D721Med (cell line): ENCODE measurements at regions not wholly inside any gene's neighbourhood (a gene's known extent, or its start where the extent isn't known, plus 50 kb on each side); places are given as distances from the start of the nearest gene placed in this dataset.

Experiments
- DNase-seq: peaks from one replicate; pipeline ENCODE4 v3.0.0; 2011; ENCODE audit warnings: low spot score; ENCODE audit not compliant: insufficient read length
- FAIRE-seq: peaks from 2 replicates; lab custom pipeline; 2011; peaks lifted over from hg19 to GRCh38; lab: Jason Lieb, UNC
- TF ChIP-seq, protein P1 (sequence below): IDR thresholded peaks from 2 replicates; pipeline ENCODE4 v1.5.1; 2012; ENCODE audit warnings: mild to moderate bottlenecking, control low read depth; ENCODE audit not compliant: insufficient read depth; ENCODE audit errors: missing control alignments

DNA sequence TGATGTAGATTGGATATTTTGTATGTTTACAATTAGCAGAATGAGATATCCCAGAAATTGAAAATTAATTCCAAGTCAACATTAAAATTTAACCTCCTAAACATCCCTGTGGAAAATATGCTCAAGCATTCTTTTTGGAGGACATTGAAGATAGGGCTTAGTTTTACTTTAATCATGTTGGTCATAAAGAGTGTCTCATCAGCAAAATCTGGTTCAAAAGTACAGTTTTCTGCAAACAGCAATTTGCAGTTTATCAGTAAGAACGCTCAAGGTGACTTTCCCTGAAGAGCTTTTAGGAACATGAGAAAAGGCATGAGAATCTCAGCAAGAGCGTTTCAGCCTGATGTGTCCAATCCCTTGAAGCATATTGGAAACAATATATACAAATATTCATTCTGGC is 889.8 kb downstream of the CENPC start:
- no peak for FAIRE-seq
- TF ChIP-seq, protein P1, sequence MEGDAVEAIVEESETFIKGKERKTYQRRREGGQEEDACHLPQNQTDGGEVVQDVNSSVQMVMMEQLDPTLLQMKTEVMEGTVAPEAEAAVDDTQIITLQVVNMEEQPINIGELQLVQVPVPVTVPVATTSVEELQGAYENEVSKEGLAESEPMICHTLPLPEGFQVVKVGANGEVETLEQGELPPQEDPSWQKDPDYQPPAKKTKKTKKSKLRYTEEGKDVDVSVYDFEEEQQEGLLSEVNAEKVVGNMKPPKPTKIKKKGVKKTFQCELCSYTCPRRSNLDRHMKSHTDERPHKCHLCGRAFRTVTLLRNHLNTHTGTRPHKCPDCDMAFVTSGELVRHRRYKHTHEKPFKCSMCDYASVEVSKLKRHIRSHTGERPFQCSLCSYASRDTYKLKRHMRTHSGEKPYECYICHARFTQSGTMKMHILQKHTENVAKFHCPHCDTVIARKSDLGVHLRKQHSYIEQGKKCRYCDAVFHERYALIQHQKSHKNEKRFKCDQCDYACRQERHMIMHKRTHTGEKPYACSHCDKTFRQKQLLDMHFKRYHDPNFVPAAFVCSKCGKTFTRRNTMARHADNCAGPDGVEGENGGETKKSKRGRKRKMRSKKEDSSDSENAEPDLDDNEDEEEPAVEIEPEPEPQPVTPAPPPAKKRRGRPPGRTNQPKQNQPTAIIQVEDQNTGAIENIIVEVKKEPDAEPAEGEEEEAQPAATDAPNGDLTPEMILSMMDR, result no peak
- DNase-seq, result no peak

DNA sequence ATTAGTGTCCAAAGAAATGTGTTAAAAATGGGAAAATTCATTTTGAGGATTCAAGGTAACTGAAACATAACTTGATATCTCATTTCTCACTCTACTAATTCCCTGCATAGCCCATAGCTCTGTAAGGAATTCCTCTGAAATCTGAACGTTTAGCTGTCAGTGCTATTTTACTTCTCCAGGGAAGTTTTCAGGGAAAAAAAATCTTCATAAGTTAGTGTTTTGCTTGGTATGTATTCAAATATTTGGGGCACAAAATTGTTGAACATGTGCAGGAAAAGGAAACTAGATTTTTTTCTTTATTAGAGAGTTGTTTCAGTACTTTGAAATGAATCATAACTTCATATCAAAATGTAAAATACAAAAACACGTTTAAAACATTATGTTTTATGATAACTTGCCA is 891.4 kb downstream of the CENPC start:
- DNase-seq (no peak), FAIRE-seq (no peak)
- TF ChIP-seq, protein P1, result no peak

DNA sequence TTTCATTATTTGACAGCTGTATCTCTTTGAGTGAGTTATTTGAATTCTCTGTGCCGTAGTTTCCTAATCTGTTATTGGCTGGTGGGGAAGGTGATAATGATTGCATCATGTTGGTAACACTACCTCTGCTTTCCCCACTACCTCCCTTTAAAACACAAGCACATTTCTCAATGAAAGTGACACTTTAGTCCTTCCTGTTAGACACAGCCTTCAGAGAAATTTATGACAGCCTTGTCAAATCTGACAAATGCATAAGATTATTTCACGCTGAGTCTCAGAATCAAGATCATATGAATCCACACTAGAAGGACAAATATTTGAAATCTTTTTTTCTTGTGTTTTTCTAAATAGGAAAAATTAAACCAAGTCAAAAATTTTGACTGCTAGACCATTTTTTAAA is 896.1 kb downstream of the CENPC start:
- FAIRE-seq (no peak), DNase-seq (no peak)
- TF ChIP-seq, protein P1, result no peak

DNA sequence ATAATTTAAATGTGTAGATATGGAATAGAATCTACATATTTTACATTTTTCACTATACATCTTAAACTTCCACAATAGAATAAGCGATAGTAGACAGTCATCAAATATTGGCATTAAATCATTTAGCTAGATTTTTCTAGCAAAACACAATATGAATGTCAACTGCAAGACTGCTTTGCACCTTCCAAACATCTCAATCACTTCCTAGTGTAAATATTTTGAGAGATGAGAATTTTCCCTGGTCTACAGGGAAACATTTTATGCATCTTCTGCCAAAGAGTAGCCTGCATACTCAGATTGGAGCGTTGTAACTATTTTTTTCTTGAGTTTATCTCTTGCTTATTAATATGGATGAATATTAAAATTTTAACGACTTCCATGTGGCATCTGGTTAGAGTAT is 897.4 kb downstream of the CENPC start:
- TF ChIP-seq, protein P1, result no peak
- FAIRE-seq (no peak), DNase-seq (no peak)

DNA sequence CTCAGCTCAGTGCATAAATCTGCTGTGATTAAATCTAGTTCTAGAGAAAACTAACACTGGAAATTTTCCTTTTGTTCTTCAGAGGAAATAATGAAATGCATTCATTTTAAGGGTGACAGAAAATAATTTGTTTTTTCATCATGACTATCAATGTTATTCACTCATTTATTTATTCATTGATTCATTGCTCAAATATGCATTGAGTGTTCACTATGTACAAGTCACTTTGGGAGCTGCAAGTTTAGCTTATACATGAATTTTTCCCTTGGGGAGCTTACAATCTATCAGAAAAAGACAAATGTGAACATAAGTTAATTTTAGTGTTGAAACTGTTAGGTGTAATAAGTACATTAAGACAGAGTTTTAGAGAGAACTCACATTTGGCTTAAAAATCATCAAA is 897.8 kb downstream of the CENPC start:
- FAIRE-seq (no peak), DNase-seq (no peak)
- TF ChIP-seq, protein P1, result no peak

DNA sequence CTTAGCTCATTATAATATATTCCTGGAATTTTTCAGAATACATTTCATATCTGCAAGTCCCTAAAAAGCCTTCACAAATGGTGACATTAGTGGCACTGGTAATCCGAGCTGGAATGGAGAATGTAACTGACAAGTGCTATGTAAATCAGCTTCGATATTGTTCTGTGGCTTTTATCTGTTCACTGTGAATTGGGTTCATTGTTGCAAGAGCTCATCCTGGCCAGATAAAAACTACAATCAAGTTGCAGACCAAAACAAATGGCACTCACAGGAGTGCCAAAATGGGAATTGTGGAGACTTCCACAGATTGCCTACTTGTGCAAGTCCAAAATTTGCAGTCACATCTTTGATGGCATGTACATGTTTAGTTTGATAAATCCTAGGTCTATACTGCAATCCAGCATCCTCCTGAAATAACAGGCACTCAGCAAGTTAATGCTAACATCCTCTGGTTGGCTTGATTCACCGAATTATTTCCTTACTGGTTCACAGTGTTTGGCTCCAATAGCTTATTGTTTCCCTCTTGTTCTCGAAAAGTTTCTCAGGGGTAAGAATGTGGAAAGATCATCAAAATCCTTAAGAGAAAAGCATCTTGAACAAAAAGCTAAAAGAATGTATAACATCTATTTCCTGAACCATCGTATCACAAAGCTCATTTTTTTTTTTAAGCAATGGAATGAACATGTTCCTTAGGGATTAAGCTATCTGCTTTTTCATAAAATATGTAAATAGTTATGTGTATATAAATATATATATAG is 904.9 kb downstream of the CENPC start:
- TF ChIP-seq, protein P1, result no peak
- FAIRE-seq, result no peak
- no peak for DNase-seq

DNA sequence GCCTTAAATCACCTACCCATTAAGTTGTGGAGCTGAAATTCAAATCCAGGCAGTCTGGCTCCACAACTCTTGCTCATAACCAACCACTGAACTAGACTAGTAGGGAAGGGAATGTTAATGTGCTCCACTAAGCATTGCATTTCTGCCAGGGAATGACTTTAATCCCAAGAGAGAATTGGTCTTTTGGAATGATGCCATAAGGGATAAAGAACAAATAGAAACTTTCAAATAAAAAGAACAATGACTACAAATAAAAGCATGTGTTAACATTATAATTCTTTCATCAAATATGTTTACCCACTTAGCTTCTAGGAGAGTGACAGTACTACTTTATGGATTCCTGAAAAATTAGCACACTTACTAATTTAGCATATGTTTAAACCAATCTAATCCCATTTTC is 905.9 kb downstream of the CENPC start:
- TF ChIP-seq, protein P1, result no peak
- DNase-seq, result no peak
- FAIRE-seq, result no peak
